ENCODE measurements at regions not wholly inside any gene's neighbourhood (a gene's known extent, or its start where the extent isn't known, plus 50 kb on each side); places are given as distances from the start of the nearest gene placed in this dataset.

- TF ChIP-seq NFATC4 (CRISPR knock-in tag; IDR thresholded peaks at IDR 0.05), result no peak
- TF ChIP-seq E2F1 (CRISPR knock-in tag; IDR thresholded peaks at IDR 0.05), result no peak
- no peak for TF ChIP-seq ZNF138 (CRISPR knock-in tag; conservative IDR thresholded peaks at IDR 0.05)
- TF ChIP-seq ZNF263 (CRISPR knock-in tag; IDR thresholded peaks at IDR 0.05; ENCODE audit: low read depth), result no peak
- no peak for TF ChIP-seq E2F4 (CRISPR knock-in tag; IDR thresholded peaks at IDR 0.05; ENCODE audit: borderline replicate concordance, low read depth)
- TF ChIP-seq, protein P1, sequence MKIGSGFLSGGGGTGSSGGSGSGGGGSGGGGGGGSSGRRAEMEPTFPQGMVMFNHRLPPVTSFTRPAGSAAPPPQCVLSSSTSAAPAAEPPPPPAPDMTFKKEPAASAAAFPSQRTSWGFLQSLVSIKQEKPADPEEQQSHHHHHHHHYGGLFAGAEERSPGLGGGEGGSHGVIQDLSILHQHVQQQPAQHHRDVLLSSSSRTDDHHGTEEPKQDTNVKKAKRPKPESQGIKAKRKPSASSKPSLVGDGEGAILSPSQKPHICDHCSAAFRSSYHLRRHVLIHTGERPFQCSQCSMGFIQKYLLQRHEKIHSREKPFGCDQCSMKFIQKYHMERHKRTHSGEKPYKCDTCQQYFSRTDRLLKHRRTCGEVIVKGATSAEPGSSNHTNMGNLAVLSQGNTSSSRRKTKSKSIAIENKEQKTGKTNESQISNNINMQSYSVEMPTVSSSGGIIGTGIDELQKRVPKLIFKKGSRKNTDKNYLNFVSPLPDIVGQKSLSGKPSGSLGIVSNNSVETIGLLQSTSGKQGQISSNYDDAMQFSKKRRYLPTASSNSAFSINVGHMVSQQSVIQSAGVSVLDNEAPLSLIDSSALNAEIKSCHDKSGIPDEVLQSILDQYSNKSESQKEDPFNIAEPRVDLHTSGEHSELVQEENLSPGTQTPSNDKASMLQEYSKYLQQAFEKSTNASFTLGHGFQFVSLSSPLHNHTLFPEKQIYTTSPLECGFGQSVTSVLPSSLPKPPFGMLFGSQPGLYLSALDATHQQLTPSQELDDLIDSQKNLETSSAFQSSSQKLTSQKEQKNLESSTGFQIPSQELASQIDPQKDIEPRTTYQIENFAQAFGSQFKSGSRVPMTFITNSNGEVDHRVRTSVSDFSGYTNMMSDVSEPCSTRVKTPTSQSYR (CRISPR knock-in tag; IDR thresholded peaks at IDR 0.05), result 0 out of 2 replicates have a peak, but pooled peaks have one; percentile 38
- no peak for TF ChIP-seq ZSCAN18 (CRISPR knock-in tag; IDR thresholded peaks at IDR 0.05)
- no peak for TF ChIP-seq NR2C2 (CRISPR knock-in tag; IDR thresholded peaks at IDR 0.05)
- TF ChIP-seq, protein P2, sequence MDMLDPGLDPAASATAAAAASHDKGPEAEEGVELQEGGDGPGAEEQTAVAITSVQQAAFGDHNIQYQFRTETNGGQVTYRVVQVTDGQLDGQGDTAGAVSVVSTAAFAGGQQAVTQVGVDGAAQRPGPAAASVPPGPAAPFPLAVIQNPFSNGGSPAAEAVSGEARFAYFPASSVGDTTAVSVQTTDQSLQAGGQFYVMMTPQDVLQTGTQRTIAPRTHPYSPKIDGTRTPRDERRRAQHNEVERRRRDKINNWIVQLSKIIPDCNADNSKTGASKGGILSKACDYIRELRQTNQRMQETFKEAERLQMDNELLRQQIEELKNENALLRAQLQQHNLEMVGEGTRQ (CRISPR knock-in tag; IDR thresholded peaks at IDR 0.05), result 0 out of 2 replicates have a peak, but pooled peaks have one; percentile 48
- no peak for TF ChIP-seq ATF6 (CRISPR knock-in tag; IDR thresholded peaks at IDR 0.05)
- TF ChIP-seq CREM (CRISPR knock-in tag; IDR thresholded peaks at IDR 0.05), result no peak
- TF ChIP-seq IRF2 (CRISPR knock-in tag; IDR thresholded peaks at IDR 0.05; ENCODE audit: borderline replicate concordance, low read depth), result no peak
Measured at GRCh38 chr12:68559984-68560850, 50.5 kb upstream of the RAP1B start (continued).

GRCh38 chr12:68560851-68561422 lies 49.8 kb upstream of the RAP1B start:
- Mint-ChIP-seq H3K4me1 (peaks cover 12% of the 10 kb centered on the region), H3K27ac (peak overlapping the region; percentile 30; the same call in 1 of the 2 replicates)
- CTCF ChIA-PET, result interaction anchor here (1.1 kb wide), 1 partner anchor 51 kb away, joined by 3 read pairs; no protein-coding TSS in a partner anchor
- TF ChIP-seq, protein P3, sequence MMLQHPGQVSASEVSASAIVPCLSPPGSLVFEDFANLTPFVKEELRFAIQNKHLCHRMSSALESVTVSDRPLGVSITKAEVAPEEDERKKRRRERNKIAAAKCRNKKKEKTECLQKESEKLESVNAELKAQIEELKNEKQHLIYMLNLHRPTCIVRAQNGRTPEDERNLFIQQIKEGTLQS (CRISPR knock-in tag; conservative IDR thresholded peaks at IDR 0.05), result no peak
- no peak for TF ChIP-seq CREB1 (CRISPR knock-in tag; IDR thresholded peaks at IDR 0.05)
- TF ChIP-seq CREM (CRISPR knock-in tag; IDR thresholded peaks at IDR 0.05), result no peak
- TF ChIP-seq ATF6 (CRISPR knock-in tag; IDR thresholded peaks at IDR 0.05), result no peak
- TF ChIP-seq, protein P4, sequence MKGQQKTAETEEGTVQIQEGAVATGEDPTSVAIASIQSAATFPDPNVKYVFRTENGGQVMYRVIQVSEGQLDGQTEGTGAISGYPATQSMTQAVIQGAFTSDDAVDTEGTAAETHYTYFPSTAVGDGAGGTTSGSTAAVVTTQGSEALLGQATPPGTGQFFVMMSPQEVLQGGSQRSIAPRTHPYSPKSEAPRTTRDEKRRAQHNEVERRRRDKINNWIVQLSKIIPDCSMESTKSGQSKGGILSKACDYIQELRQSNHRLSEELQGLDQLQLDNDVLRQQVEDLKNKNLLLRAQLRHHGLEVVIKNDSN (CRISPR knock-in tag; IDR thresholded peaks at IDR 0.05), result no peak
- TF ChIP-seq E2F4 (CRISPR knock-in tag; IDR thresholded peaks at IDR 0.05; ENCODE audit: borderline replicate concordance, low read depth), result no peak
- no peak for TF ChIP-seq SMAD3 (CRISPR knock-in tag; IDR thresholded peaks at IDR 0.05; ENCODE audit: borderline replicate concordance)
- TF ChIP-seq KAT7 (CRISPR knock-in tag; IDR thresholded peaks at IDR 0.05; ENCODE audit: borderline replicate concordance), result no peak

More at GRCh38 chr12:68560851-68561422, 49.8 kb upstream of the RAP1B start:
- Mint-ChIP-seq H3K9me3 (no peaks in the 10 kb centered on the region), H3K27me3 (ENCODE audit: low read depth) (no peaks in the 10 kb centered on the region), H3K36me3 (no peaks in the 10 kb centered on the region), H3K4me3 (no peak overlapping the region)
- POLR2A ChIA-PET, result interaction anchor here (0.6 to 2.0 kb wide), 2 partner anchors 48 to 50 kb away, joined by 3 to 6 read pairs; partner anchors contain the start of gene RAP1B
- ATAC-seq, result no peak
- DNase-seq (ENCODE audit: low spot score), result no peak
